Kidney (tissue), 13 donors: ENCODE measurements at regions not wholly inside any gene's neighbourhood (a gene's known extent, or its start where the extent isn't known, plus 50 kb on each side); places are given as distances from the start of the nearest gene placed in this dataset.

Source experiments
- DNase-seq, 5 donors: peaks; one replicate each; pipeline ENCODE4 v3.0.0-alpha.2; 2013 to 2020
- FAIRE-seq: peaks from 2 replicates; lab custom pipeline; 2012; peaks lifted over from hg19 to GRCh38; lab: Jason Lieb, UNC
- H3K27ac ChIP-seq, 2 donors: one replicate each; pipeline ENCODE4 v1.7.0; 2013; ENCODE audit warnings: low read depth in 2 of 2, low read length in 2 of 2, inconsistent platforms in 1 of 2
- H3K27me3 ChIP-seq: one replicate; pipeline ENCODE4 v1.7.1; 2013; ENCODE audit warnings: low read length, inconsistent platforms; ENCODE audit not compliant: control insufficient read depth, insufficient read depth
- H3K36me3 ChIP-seq, 3 donors: one replicate each; pipeline versions ENCODE4 v1.7.0 to v1.7.1; 2013; ENCODE audit warnings: low read length in 3 of 3, control low read depth in 1 of 3, inconsistent platforms in 1 of 3; ENCODE audit not compliant: insufficient read depth in 3 of 3, control insufficient read depth in 2 of 3
- H3K4me1 ChIP-seq, 3 donors: one replicate each; pipeline versions ENCODE4 v1.7.0 to v1.7.1; 2013; ENCODE audit warnings: low read length in 3 of 3, inconsistent platforms in 1 of 3, low read depth in 1 of 3; ENCODE audit not compliant: control insufficient read depth in 2 of 3, insufficient read depth in 2 of 3
- H3K4me3 ChIP-seq, 3 donors: one replicate each; pipeline versions ENCODE4 v1.7.0 to v1.8.1; 2013; ENCODE audit warnings: low read length in 3 of 3, control low read depth in 1 of 3, inconsistent platforms in 1 of 3
- H3K9ac ChIP-seq, 3 donors: one replicate each; pipeline versions ENCODE4 v1.7.0 to v1.7.1; 2013; ENCODE audit warnings: low read length in 3 of 3, control low read depth in 1 of 3, inconsistent platforms in 1 of 3
- H3K9me3 ChIP-seq, 3 donors: one replicate each; pipeline versions ENCODE4 v1.7.0 to v1.7.1; 2013; ENCODE audit warnings: low read length in 3 of 3, control low read depth in 1 of 3, inconsistent platforms in 1 of 3; ENCODE audit not compliant: control insufficient read depth in 2 of 3, insufficient read depth in 1 of 3
- intact Hi-C: fragments of 100-400 bp; cut with DNase I; formaldehyde crosslinking; loops from one replicate; pipeline ENCODE4 v1.11.1; 2022
- TF ChIP-seq, protein P1 (sequence below): IDR thresholded peaks from 3 replicates; pipeline ENCODE4 v1.5.1; 2012; ENCODE audit warnings: mild to moderate bottlenecking, moderate library complexity, borderline replicate concordance; ENCODE audit not compliant: insufficient read depth; ENCODE audit errors: extremely low read depth
- donor health status: control.
- donor health status: control.
- donor health status: control.
- donor health status: control.
- donor health status: control.
- donor health status: DM: yes; HTN: yes; CAD: no.
- donor health status: Normal renal cell carcinoma (clear cell type).

DNA sequence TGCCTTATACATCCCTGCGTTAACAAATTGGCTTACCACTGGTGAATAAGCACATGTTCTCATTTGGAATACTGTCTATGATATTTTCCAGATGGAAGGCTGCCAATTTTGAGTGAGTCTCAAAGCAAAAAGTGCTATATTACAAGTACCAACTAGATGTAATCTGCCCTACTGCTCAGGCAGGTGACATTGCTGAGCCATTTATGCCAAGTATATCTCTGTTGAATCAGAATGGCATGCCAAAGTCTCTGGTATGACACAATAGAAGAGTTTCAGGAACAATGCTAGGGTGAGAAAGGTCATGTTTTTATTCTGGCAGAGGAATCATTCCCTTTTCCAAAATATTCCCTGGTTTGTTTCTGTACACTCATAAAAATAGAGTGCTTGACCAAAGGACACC is 356.5 kb downstream of the CDH9 start:
- no peaks in the 10 kb centered on the region for H3K4me1 ChIP-seq
- H3K9ac ChIP-seq, result no peak overlapping the region
- no peak for FAIRE-seq
- no peaks in the 10 kb centered on the region for H3K9me3 ChIP-seq
- H3K36me3 ChIP-seq, result no peaks in the 10 kb centered on the region
- H3K4me3 ChIP-seq, result no peak overlapping the region
- DNase-seq, result no peak
- TF ChIP-seq, protein P1, sequence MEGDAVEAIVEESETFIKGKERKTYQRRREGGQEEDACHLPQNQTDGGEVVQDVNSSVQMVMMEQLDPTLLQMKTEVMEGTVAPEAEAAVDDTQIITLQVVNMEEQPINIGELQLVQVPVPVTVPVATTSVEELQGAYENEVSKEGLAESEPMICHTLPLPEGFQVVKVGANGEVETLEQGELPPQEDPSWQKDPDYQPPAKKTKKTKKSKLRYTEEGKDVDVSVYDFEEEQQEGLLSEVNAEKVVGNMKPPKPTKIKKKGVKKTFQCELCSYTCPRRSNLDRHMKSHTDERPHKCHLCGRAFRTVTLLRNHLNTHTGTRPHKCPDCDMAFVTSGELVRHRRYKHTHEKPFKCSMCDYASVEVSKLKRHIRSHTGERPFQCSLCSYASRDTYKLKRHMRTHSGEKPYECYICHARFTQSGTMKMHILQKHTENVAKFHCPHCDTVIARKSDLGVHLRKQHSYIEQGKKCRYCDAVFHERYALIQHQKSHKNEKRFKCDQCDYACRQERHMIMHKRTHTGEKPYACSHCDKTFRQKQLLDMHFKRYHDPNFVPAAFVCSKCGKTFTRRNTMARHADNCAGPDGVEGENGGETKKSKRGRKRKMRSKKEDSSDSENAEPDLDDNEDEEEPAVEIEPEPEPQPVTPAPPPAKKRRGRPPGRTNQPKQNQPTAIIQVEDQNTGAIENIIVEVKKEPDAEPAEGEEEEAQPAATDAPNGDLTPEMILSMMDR, result no peak
- no peak overlapping the region for H3K27ac ChIP-seq
- intact Hi-C loops, result no loop called here
- no peaks in the 10 kb centered on the region for H3K27me3 ChIP-seq

DNA sequence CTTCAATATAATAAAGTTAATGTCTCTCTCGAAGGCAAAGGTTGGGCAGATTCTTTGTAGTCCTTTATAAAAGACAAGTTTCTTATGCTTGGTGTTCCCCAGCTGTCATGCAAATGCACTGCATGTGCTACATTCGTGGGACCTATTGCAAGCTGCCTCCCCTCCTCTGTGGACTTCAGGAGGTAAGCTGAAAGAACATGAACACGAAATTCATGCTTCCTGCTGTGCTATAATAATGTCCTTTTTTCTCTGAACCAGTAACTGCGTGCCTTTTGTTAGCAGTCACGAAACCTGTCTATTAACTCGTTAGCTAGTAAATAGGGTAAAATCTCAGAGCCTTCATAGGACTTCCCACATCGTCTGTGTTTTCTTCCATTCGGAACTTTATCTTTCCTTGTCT is 363.5 kb downstream of the CDH9 start:
- DNase-seq (no peak), FAIRE-seq (no peak)
- TF ChIP-seq, protein P1, result no peak
- Histone ChIP-seq H3K9me3 (no peaks in the 10 kb centered on the region), H3K9ac (no peak overlapping the region), H3K27me3 (no peaks in the 10 kb centered on the region), H3K36me3 (no peaks in the 10 kb centered on the region), H3K4me3 (no peak overlapping the region), H3K4me1 (no peaks in the 10 kb centered on the region), H3K27ac (no peak overlapping the region)
- intact Hi-C loops, result no loop called here

DNA sequence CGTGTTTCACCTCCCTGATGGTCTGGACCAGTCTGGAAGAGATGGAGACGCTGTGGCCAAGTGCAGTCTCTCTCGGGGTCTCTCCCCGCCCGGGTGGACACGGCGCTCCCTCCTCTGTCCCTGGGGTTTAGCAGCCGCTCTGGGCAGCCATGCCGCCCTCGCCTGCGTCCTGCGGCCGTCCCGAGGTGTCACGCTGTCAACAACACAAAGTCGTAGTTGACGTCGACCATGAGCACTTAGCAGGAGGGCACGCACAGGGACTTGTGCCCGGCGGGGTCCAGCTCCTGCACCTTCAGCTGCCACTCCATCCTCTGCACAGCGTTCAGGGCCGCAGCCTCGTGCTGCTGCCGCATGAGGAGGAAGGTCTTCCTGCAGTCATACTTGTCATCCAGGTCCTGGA is 368.9 kb downstream of the CDH9 start:
- Histone ChIP-seq H3K9ac (no peak overlapping the region), H3K36me3 (no peaks in the 10 kb centered on the region), H3K4me3 (no peak overlapping the region), H3K9me3 (no peaks in the 10 kb centered on the region), H3K27ac (no peak overlapping the region), H3K4me1 (no peaks in the 10 kb centered on the region), H3K27me3 (no peaks in the 10 kb centered on the region)
- TF ChIP-seq, protein P1, result no peak
- DNase-seq (peak in 1 of 5 donors; percentile 64), FAIRE-seq (no peak)
- intact Hi-C loops, result no loop called here

DNA sequence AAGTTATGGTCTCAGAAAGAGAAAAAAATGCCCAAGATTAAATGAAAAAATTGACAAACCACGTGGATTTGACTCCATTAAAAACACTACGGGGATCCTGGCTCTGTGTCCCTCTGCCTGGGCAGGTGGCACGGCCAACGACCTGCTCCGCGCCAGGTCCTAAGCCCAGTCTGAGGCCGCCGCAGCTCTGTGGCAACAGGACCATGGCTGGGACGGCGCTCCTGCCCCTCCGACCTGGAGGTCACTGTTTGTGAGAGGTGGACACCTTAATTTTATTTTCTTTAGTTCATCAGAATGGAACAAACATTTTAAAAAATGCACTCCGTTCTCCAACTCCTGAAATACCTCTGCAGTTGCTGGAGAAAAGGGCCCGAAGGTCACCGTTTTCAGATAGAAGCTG is 369.4 kb downstream of the CDH9 start:
- Histone ChIP-seq H3K27ac (no peak overlapping the region), H3K9ac (no peak overlapping the region), H3K4me1 (no peaks in the 10 kb centered on the region), H3K9me3 (no peaks in the 10 kb centered on the region), H3K36me3 (no peaks in the 10 kb centered on the region), H3K4me3 (no peak overlapping the region), H3K27me3 (no peaks in the 10 kb centered on the region)
- TF ChIP-seq, protein P1, result no peak
- intact Hi-C loops, result no loop called here
- DNase-seq (peak in 1 of 5 donors; percentile 45), FAIRE-seq (no peak)
